Thyroid gland (tissue), 4 donors: ENCODE measurements at regions not wholly inside any gene's neighbourhood (a gene's known extent, or its start where the extent isn't known, plus 50 kb on each side); places are given as distances from the start of the nearest gene placed in this dataset.

Experiments used
- POLR2A ChIP-seq, 2 donors: fragments of 450-650 bp; IDR thresholded peaks; one replicate each; pipeline ENCODE4 v1.6.1; 2017; ENCODE audit warnings: antibody characterized with exemption in 2 of 2, mild to moderate bottlenecking in 2 of 2, moderate library complexity in 1 of 2
- TF ChIP-seq, protein P1 (sequence below), 6 experiments: fragments of 200-600 bp in 3 of 6; fragments of 450-650 bp in 3 of 6; sonication (generic) in 3 of 6; IDR thresholded peaks; one replicate each; pipeline ENCODE4 v1.5.1; 2016 to 2019; ENCODE audit warnings: antibody characterized with exemption in 6 of 6, mild to moderate bottlenecking in 2 of 6, inconsistent platforms in 1 of 6, moderate library complexity in 1 of 6

- TF ChIP-seq, protein P1, sequence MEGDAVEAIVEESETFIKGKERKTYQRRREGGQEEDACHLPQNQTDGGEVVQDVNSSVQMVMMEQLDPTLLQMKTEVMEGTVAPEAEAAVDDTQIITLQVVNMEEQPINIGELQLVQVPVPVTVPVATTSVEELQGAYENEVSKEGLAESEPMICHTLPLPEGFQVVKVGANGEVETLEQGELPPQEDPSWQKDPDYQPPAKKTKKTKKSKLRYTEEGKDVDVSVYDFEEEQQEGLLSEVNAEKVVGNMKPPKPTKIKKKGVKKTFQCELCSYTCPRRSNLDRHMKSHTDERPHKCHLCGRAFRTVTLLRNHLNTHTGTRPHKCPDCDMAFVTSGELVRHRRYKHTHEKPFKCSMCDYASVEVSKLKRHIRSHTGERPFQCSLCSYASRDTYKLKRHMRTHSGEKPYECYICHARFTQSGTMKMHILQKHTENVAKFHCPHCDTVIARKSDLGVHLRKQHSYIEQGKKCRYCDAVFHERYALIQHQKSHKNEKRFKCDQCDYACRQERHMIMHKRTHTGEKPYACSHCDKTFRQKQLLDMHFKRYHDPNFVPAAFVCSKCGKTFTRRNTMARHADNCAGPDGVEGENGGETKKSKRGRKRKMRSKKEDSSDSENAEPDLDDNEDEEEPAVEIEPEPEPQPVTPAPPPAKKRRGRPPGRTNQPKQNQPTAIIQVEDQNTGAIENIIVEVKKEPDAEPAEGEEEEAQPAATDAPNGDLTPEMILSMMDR (IDR thresholded peaks at IDR 0.05): no peak
- no peak for TF ChIP-seq POLR2A (IDR thresholded peaks at IDR 0.05)
These were observed 96.1 kb upstream of the ELAC2 start for GRCh38 chr17:13113821-13114525.
